ENCODE measurements at regions not wholly inside any gene's neighbourhood (a gene's known extent, or its start where the extent isn't known, plus 50 kb on each side); places are given as distances from the start of the nearest gene placed in this dataset.

- no peak for TF ChIP-seq POLR2AphosphoS5 (IDR thresholded peaks at IDR 0.05)
- TF ChIP-seq, protein P1, sequence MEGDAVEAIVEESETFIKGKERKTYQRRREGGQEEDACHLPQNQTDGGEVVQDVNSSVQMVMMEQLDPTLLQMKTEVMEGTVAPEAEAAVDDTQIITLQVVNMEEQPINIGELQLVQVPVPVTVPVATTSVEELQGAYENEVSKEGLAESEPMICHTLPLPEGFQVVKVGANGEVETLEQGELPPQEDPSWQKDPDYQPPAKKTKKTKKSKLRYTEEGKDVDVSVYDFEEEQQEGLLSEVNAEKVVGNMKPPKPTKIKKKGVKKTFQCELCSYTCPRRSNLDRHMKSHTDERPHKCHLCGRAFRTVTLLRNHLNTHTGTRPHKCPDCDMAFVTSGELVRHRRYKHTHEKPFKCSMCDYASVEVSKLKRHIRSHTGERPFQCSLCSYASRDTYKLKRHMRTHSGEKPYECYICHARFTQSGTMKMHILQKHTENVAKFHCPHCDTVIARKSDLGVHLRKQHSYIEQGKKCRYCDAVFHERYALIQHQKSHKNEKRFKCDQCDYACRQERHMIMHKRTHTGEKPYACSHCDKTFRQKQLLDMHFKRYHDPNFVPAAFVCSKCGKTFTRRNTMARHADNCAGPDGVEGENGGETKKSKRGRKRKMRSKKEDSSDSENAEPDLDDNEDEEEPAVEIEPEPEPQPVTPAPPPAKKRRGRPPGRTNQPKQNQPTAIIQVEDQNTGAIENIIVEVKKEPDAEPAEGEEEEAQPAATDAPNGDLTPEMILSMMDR (IDR thresholded peaks at IDR 0.05): no peak
- no peak for TF ChIP-seq POLR2A (IDR thresholded peaks at IDR 0.05; ENCODE audit: low read depth)
- TF ChIP-seq EP300 (IDR thresholded peaks at IDR 0.05): no peak
Measured at GRCh38 chrX:14476205-14476604, 53.1 kb upstream of the GLRA2 start.

Data from esophagus muscularis mucosa (tissue), 4 donors.